GM23338 (cell line): ENCODE measurements at regions not wholly inside any gene's neighbourhood (a gene's known extent, or its start where the extent isn't known, plus 50 kb on each side); places are given as distances from the start of the nearest gene placed in this dataset.
A peak's percentile ranks its signal among the peaks of the same experiment; 100 is the strongest.

Experiments
- ATAC-seq: fragments of 200-7000 bp; cut with Tn5 transposase; 3 replicates; pipeline ENCODE4 v1.9.1; 2020
- DNase-seq: peaks from one replicate; pipeline ENCODE4 v3.0.0-alpha.2; 2015; ENCODE audit warnings: low spot score
- H2AFZ ChIP-seq: fragments of 200-600 bp; sonication (generic); 2 replicates; pipeline ENCODE4 v1.8.0; 2016; ENCODE audit warnings: antibody characterized with exemption, mild to moderate bottlenecking, moderate library complexity
- H3F3A ChIP-seq: fragments of 200-600 bp; sonication (generic); replicated peaks from 2 replicates; pipeline ENCODE4 v1.8.0; 2017; ENCODE audit warnings: antibody characterized with exemption, mixed run types, low read depth
- H3K27ac ChIP-seq: fragments of 200-600 bp; sonication (generic); 2 replicates; pipeline ENCODE4 v1.6.1; 2016; ENCODE audit warnings: low read depth
- H3K27me3 ChIP-seq: fragments of 200-600 bp; sonication (generic); 2 replicates; pipeline ENCODE4 v1.8.0; 2016; ENCODE audit warnings: mild to moderate bottlenecking, mixed run types, moderate library complexity; ENCODE audit not compliant: insufficient read depth
- H3K36me3 ChIP-seq: fragments of 200-600 bp; sonication (generic); 2 replicates; pipeline ENCODE4 v1.8.0; 2016; ENCODE audit warnings: mild to moderate bottlenecking; ENCODE audit not compliant: insufficient read depth
- H3K4me1 ChIP-seq: fragments of 200-600 bp; sonication (generic); 2 replicates; pipeline ENCODE4 v1.8.0; 2016; ENCODE audit warnings: mild to moderate bottlenecking, moderate library complexity; ENCODE audit not compliant: insufficient read depth
- H3K4me2 ChIP-seq: fragments of 200-600 bp; sonication (generic); 2 replicates; pipeline ENCODE4 v1.7.1; 2017; ENCODE audit warnings: mixed run types
- H3K4me3 ChIP-seq: fragments of 200-600 bp; sonication (generic); 2 replicates; pipeline ENCODE4 v1.6.1; 2016; ENCODE audit warnings: mixed run types
- H3K79me2 ChIP-seq: fragments of 200-600 bp; sonication (generic); replicated peaks from 2 replicates; pipeline ENCODE4 v1.8.0; 2017; ENCODE audit warnings: mild to moderate bottlenecking; ENCODE audit not compliant: insufficient read depth
- H3K9me2 ChIP-seq: fragments of 200-600 bp; sonication (generic); 2 replicates; pipeline ENCODE4 v1.8.0; 2017; ENCODE audit not compliant: insufficient read depth
- H4K20me1 ChIP-seq: fragments of 200-600 bp; sonication (generic); replicated peaks from 2 replicates; pipeline ENCODE4 v1.8.0; 2017; ENCODE audit warnings: mild to moderate bottlenecking; ENCODE audit not compliant: insufficient read depth
- H3K27ac Mint-ChIP-seq: 2 replicates; pipeline ENCODE4 v1.8.0; 2020; ENCODE audit warnings: inconsistent platforms, mild to moderate bottlenecking, moderate library complexity, mixed read lengths
- H3K27me3 Mint-ChIP-seq: 3 replicates; pipeline ENCODE4 v1.8.0; 2022; ENCODE audit warnings: low read depth, mild to moderate bottlenecking, moderate library complexity, mixed read lengths, inconsistent platforms; ENCODE audit not compliant: insufficient read depth, poor library complexity
- H3K36me3 Mint-ChIP-seq: 3 replicates; pipeline ENCODE4 v1.8.0; 2021; ENCODE audit warnings: low read depth, mild to moderate bottlenecking, inconsistent platforms, moderate library complexity, mixed read lengths
- H3K4me1 Mint-ChIP-seq: 3 replicates; pipeline ENCODE4 v1.8.0; 2020; ENCODE audit warnings: mild to moderate bottlenecking, inconsistent platforms, mixed read lengths
- H3K4me3 Mint-ChIP-seq: 3 replicates; pipeline ENCODE4 v1.8.0; 2021; ENCODE audit warnings: moderate library complexity, mild to moderate bottlenecking, inconsistent platforms, mixed read lengths
- H3K9me3 Mint-ChIP-seq: 3 replicates; pipeline ENCODE4 v1.8.0; 2020; ENCODE audit warnings: moderate library complexity, mild to moderate bottlenecking, inconsistent platforms, mixed read lengths
- EZH2phosphoT487 ChIP-seq: fragments of 200-600 bp; sonication (generic); IDR thresholded peaks from one replicate; pipeline ENCODE4 v1.8.1; 2018; ENCODE audit warnings: antibody characterized with exemption; ENCODE audit not compliant: unreplicated experiment
- JUNB ChIP-seq: IDR thresholded peaks from one replicate; pipeline ENCODE4 v1.6.1; 2016; ENCODE audit warnings: antibody characterized with exemption; ENCODE audit not compliant: unreplicated experiment
- POLR2AphosphoS5 ChIP-seq: IDR thresholded peaks from 2 replicates; pipeline ENCODE4 v1.6.1; 2016; ENCODE audit warnings: antibody characterized with exemption, low read depth
- STAT1 ChIP-seq: IDR thresholded peaks from one replicate; pipeline ENCODE4 v1.6.1; 2016; ENCODE audit warnings: antibody characterized with exemption; ENCODE audit not compliant: unreplicated experiment
- ZNF331 ChIP-seq: fragments of 250-450 bp; sonication (Bioruptor Pico); IDR thresholded peaks from 2 replicates; pipeline ENCODE4 v1.5.0; 2020; ENCODE audit warnings: low read depth, mild to moderate bottlenecking, moderate library complexity
- TF ChIP-seq, protein P1 (sequence below): fragments of 250-450 bp; sonication (Bioruptor Pico); IDR thresholded peaks from 2 replicates; pipeline ENCODE4 v1.5.0; 2020; ENCODE audit warnings: mild to moderate bottlenecking, moderate library complexity
- TF ChIP-seq, protein P2 (sequence below): IDR thresholded peaks from 2 replicates; pipeline ENCODE4 v1.6.1; 2016; ENCODE audit warnings: antibody characterized with exemption

DNA sequence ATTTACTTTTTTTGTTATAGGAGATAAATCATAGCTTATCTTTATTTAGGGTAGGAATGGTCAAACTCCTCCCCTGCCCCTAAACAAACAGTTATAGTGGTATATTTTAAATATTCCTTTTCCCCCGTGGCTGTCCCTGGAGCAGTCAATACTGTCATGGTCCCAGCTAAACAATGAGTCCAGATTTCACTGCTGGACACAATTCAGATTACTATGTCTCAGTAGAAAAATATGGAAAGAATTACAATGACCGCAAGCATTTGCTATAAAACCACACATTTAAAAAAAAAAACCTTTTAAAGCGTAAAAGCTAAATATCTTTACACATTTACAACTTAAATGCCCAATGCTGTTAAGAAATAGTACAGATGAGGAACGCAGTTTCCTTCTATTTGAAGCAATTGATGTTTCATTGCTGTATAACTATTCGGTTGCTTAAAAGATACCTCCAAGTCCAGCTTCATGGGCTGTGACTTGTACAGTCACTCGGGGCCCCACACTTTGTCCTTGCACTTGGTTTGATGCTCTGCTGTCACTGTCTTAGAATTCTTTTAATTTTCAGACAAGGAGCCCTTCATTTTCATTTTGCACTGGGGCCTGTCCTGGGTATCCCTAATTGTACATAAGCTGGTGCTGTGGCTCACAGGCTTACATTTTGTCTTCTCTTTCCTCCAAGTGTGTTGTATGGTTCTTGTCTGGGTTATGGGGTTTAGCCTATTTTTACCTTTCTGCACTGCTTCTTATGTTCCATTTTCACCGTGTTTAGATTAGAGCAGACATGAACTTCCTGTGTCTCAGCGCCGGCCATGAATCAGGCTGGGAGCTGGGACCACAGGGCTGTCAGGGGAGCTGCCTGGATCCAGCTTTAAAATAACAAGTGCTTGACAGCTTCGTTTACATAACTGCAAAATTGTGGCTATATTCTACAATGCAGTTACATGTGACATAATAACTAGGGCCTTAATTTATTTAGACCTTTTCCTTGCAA lies 530.2 kb upstream of the FZD8 start (continued):
- TF ChIP-seq, protein P1, sequence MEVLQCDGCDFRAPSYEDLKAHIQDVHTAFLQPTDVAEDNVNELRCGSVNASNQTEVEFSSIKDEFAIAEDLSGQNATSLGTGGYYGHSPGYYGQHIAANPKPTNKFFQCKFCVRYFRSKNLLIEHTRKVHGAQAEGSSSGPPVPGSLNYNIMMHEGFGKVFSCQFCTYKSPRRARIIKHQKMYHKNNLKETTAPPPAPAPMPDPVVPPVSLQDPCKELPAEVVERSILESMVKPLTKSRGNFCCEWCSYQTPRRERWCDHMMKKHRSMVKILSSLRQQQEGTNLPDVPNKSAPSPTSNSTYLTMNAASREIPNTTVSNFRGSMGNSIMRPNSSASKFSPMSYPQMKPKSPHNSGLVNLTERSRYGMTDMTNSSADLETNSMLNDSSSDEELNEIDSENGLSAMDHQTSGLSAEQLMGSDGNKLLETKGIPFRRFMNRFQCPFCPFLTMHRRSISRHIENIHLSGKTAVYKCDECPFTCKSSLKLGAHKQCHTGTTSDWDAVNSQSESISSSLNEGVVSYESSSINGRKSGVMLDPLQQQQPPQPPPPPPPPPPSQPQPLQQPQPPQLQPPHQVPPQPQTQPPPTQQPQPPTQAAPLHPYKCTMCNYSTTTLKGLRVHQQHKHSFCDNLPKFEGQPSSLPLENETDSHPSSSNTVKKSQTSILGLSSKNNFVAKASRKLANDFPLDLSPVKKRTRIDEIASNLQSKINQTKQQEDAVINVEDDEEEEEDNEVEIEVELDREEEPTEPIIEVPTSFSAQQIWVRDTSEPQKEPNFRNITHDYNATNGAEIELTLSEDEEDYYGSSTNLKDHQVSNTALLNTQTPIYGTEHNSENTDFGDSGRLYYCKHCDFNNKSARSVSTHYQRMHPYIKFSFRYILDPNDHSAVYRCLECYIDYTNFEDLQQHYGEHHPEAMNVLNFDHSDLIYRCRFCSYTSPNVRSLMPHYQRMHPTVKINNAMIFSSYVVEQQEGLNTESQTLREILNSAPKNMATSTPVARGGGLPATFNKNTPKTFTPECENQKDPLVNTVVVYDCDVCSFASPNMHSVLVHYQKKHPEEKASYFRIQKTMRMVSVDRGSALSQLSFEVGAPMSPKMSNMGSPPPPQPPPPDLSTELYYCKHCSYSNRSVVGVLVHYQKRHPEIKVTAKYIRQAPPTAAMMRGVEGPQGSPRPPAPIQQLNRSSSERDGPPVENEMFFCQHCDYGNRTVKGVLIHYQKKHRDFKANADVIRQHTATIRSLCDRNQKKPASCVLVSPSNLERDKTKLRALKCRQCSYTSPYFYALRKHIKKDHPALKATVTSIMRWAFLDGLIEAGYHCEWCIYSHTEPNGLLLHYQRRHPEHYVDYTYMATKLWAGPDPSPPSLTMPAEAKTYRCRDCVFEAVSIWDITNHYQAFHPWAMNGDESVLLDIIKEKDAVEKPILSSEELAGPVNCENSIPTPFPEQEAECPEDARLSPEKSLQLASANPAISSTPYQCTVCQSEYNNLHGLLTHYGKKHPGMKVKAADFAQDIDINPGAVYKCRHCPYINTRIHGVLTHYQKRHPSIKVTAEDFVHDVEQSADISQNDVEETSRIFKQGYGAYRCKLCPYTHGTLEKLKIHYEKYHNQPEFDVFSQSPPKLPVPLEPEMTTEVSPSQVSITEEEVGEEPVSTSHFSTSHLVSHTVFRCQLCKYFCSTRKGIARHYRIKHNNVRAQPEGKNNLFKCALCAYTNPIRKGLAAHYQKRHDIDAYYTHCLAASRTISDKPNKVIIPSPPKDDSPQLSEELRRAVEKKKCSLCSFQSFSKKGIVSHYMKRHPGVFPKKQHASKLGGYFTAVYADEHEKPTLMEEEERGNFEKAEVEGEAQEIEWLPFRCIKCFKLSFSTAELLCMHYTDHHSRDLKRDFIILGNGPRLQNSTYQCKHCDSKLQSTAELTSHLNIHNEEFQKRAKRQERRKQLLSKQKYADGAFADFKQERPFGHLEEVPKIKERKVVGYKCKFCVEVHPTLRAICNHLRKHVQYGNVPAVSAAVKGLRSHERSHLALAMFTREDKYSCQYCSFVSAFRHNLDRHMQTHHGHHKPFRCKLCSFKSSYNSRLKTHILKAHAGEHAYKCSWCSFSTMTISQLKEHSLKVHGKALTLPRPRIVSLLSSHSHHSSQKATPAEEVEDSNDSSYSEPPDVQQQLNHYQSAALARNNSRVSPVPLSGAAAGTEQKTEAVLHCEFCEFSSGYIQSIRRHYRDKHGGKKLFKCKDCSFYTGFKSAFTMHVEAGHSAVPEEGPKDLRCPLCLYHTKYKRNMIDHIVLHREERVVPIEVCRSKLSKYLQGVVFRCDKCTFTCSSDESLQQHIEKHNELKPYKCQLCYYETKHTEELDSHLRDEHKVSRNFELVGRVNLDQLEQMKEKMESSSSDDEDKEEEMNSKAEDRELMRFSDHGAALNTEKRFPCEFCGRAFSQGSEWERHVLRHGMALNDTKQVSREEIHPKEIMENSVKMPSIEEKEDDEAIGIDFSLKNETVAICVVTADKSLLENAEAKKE (CRISPR knock-in tag): no peak
- TF ChIP-seq JUNB: no peak
- no peak for TF ChIP-seq POLR2AphosphoS5
- no peak for TF ChIP-seq EZH2phosphoT487

DNA sequence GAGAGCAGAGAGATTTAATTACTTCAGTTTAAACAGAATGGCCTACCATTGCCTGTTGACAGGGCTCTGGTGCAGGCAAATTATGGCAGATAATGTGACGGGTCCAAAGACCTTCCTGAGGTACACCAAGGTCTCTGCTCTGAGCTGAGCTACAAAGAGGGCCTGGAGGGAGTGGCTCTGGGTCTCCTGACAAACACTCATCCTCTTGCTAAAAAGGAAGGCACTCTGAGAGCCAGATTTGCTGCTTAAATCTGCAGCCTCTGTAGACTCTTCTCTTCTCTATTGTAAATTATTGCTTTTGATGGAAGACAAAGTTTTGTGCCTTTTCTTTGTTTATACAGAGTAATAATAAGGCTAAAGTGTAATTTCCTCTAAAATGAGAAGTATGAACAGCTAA lies 529.5 kb upstream of the FZD8 start:
- Histone ChIP-seq H2AFZ (no peak overlapping the region), H3K4me1 (peaks cover 48% of the 10 kb centered on the region), H4K20me1 (no peaks in the 10 kb centered on the region), H3K36me3 (no peaks in the 10 kb centered on the region), H3K27ac (no peak overlapping the region; the same call in 1 of the 2 replicates), H3K4me2 (0 out of 2 replicates have a peak overlapping the region, but pooled peaks have one; percentile 2), H3K79me2 (no peaks in the 10 kb centered on the region), H3K4me3 (no peak overlapping the region), H3K27me3 (no peaks in the 10 kb centered on the region), H3K9me2 (no peaks in the 10 kb centered on the region), H3F3A (no peaks in the 10 kb centered on the region)
- Mint-ChIP-seq H3K27me3 (no peaks in the 10 kb centered on the region), H3K4me3 (no peak overlapping the region), H3K4me1 (peaks cover 48% of the 10 kb centered on the region), H3K27ac (0 out of 2 replicates have a peak overlapping the region, but pooled peaks have one; percentile 44), H3K9me3 (no peaks in the 10 kb centered on the region; the same call in 2 of the 3 replicates), H3K36me3 (no peaks in the 10 kb centered on the region)
- ATAC-seq: peak; percentile 85
- peak; percentile 36 for DNase-seq
- TF ChIP-seq, protein P2, sequence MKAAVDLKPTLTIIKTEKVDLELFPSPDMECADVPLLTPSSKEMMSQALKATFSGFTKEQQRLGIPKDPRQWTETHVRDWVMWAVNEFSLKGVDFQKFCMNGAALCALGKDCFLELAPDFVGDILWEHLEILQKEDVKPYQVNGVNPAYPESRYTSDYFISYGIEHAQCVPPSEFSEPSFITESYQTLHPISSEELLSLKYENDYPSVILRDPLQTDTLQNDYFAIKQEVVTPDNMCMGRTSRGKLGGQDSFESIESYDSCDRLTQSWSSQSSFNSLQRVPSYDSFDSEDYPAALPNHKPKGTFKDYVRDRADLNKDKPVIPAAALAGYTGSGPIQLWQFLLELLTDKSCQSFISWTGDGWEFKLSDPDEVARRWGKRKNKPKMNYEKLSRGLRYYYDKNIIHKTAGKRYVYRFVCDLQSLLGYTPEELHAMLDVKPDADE: no peak
- no peak for TF ChIP-seq STAT1
- no peak for TF ChIP-seq ZNF331 (CRISPR knock-in tag)
- TF ChIP-seq, protein P1 (CRISPR knock-in tag): no peak
